Fibroblast of upper back skin (primary cell): ENCODE measurements at regions not wholly inside any gene's neighbourhood (a gene's known extent, or its start where the extent isn't known, plus 50 kb on each side); places are given as distances from the start of the nearest gene placed in this dataset.
"Not testable (repeated sequence)": the region's sequence is repeated elsewhere in the genome, so short reads cannot be mapped to it uniquely, and the experiment has no call there.

Experiments used
- DNase-seq: peaks from one replicate; pipeline ENCODE4 v3.0.0-alpha.2; 2013

GRCh38 chr1:4175566-4176405 is 275.7 kb upstream of the C1orf174 start:
- no peak for DNase-seq

- no peak for DNase-seq
Measured at GRCh38 chr1:4176841-4177240, 276.8 kb upstream of the C1orf174 start.

GRCh38 chr1:4177425-4178150 is 277.5 kb upstream of the C1orf174 start:
- DNase-seq: no peak

GRCh38 chr1:4178501-4179113 is 278.5 kb upstream of the C1orf174 start:
- DNase-seq: no peak

- no peak for DNase-seq
Measured at GRCh38 chr1:4179914-4180735, 280.1 kb upstream of the C1orf174 start.

GRCh38 chr1:4186486-4186885 is 286.4 kb upstream of the C1orf174 start:
- DNase-seq: not testable (repeated sequence)

- DNase-seq: no peak
Measured at GRCh38 chr1:4203501-4203900, 303.4 kb upstream of the C1orf174 start.

- DNase-seq: no peak
Measured at GRCh38 chr1:4207183-4207582, 307.1 kb upstream of the C1orf174 start.

GRCh38 chr1:4207842-4208692 is 308.0 kb upstream of the C1orf174 start:
- no peak for DNase-seq

GRCh38 chr1:4210043-4210442 is 310.0 kb upstream of the C1orf174 start:
- no peak for DNase-seq

- DNase-seq: no peak
Measured at GRCh38 chr1:4212796-4213195, 312.7 kb upstream of the C1orf174 start.

GRCh38 chr1:4213366-4213973 is 313.4 kb upstream of the C1orf174 start:
- no peak for DNase-seq

- DNase-seq: no peak
Measured at GRCh38 chr1:4214826-4215225, 314.8 kb upstream of the C1orf174 start.

GRCh38 chr1:4215391-4215790 is 315.3 kb upstream of the C1orf174 start:
- DNase-seq: no peak

GRCh38 chr1:4216231-4216630 is 316.2 kb upstream of the C1orf174 start:
- DNase-seq: no peak

GRCh38 chr1:4218619-4219018 is 318.5 kb upstream of the C1orf174 start:
- no peak for DNase-seq

- DNase-seq: no peak
Measured at GRCh38 chr1:4219111-4219510, 319.0 kb upstream of the C1orf174 start.

GRCh38 chr1:4219826-4220225 is 319.8 kb upstream of the C1orf174 start:
- no peak for DNase-seq

- no peak for DNase-seq
Measured at GRCh38 chr1:4220362-4220761, 320.3 kb upstream of the C1orf174 start.

- no peak for DNase-seq
Measured at GRCh38 chr1:4221107-4221506, 321.0 kb upstream of the C1orf174 start.

GRCh38 chr1:4224684-4225467 is 324.8 kb upstream of the C1orf174 start:
- DNase-seq: no peak
